PC-9 (cell line): ENCODE measurements at regions not wholly inside any gene's neighbourhood (a gene's known extent, or its start where the extent isn't known, plus 50 kb on each side); places are given as distances from the start of the nearest gene placed in this dataset.

ENCODE experiments used
- BruUV-seq: library from RNA; stranded (reverse); fragments of 400-500 nt; replicated peaks from 2 replicates; lab custom pipeline; 2021; lab: Mats Ljungman, UMichigan
- CTCF ChIA-PET: fragments of 300-600 bp; sonication (Branson Sonifier 250); formaldehyde crosslinking; loops from one replicate; lab custom pipeline; 2022; ENCODE audit warnings: antibody characterized with exemption; lab: Charles Lee
- POLR2A ChIA-PET: fragments of 300-600 bp; sonication (Branson Sonifier 250); formaldehyde crosslinking; loops from one replicate; lab custom pipeline; 2022; ENCODE audit warnings: antibody characterized with exemption; ENCODE audit not compliant: unreplicated experiment; lab: Charles Lee
- DNase-seq, 2 experiments: peaks; one replicate each; pipeline versions ENCODE4 v3.0.0 to v3.0.0-alpha.2; 2015 to 2022; ENCODE audit warnings: mixed read lengths in 1 of 2
- H2AFZ ChIP-seq: fragments of 200-600 bp; sonication (generic); 2 replicates; pipeline ENCODE4 v1.8.1; 2017; ENCODE audit warnings: antibody characterized with exemption
- H3F3A ChIP-seq: fragments of 200-600 bp; sonication (generic); 2 replicates; pipeline ENCODE4 v1.8.1; 2017; ENCODE audit warnings: antibody characterized with exemption, mild to moderate bottlenecking, low read depth; ENCODE audit not compliant: insufficient read depth
- H3K27ac ChIP-seq: fragments of 200-600 bp; sonication (generic); 2 replicates; pipeline ENCODE4 v1.6.1; 2016; ENCODE audit warnings: mixed run types
- H3K27me3 ChIP-seq: fragments of 200-600 bp; sonication (generic); 2 replicates; pipeline ENCODE4 v1.6.1; 2016; ENCODE audit warnings: low read depth, mixed run types; ENCODE audit not compliant: insufficient read depth
- H3K36me3 ChIP-seq: fragments of 200-600 bp; sonication (generic); 2 replicates; pipeline ENCODE4 v1.6.1; 2016; ENCODE audit warnings: low read depth, mixed run types
- H3K4me1 ChIP-seq: fragments of 200-600 bp; sonication (generic); replicated peaks from 2 replicates; pipeline ENCODE4 v1.6.1; 2016; ENCODE audit warnings: mixed run types; ENCODE audit not compliant: insufficient read depth
- H3K4me2 ChIP-seq: fragments of 200-600 bp; sonication (generic); 2 replicates; pipeline ENCODE4 v1.6.1; 2017; ENCODE audit warnings: mixed run types
- H3K4me3 ChIP-seq: fragments of 200-600 bp; sonication (generic); 2 replicates; pipeline ENCODE4 v1.6.1; 2016; ENCODE audit warnings: mixed run types
- H3K79me2 ChIP-seq: fragments of 200-600 bp; sonication (generic); 2 replicates; pipeline ENCODE4 v1.6.1; 2017; ENCODE audit warnings: low read depth, mixed run types
- H3K9me2 ChIP-seq: fragments of 200-600 bp; sonication (generic); 2 replicates; pipeline ENCODE4 v1.8.1; 2017; ENCODE audit warnings: mild to moderate bottlenecking; ENCODE audit not compliant: insufficient read depth
- H3K9me3 ChIP-seq: fragments of 200-600 bp; sonication (generic); 2 replicates; pipeline ENCODE4 v1.8.1; 2016; ENCODE audit warnings: low read depth; ENCODE audit not compliant: insufficient read depth
- H4K20me1 ChIP-seq: fragments of 200-600 bp; sonication (generic); 2 replicates; pipeline ENCODE4 v1.8.1; 2017; ENCODE audit not compliant: insufficient read depth
- CTCF ChIP-seq: fragments of 200-600 bp; sonication (generic); conservative IDR thresholded peaks from 2 replicates; pipeline ENCODE4 v1.6.1; 2017; ENCODE audit warnings: mixed run types, antibody characterized with exemption, mild to moderate bottlenecking, moderate library complexity
- EZH2 ChIP-seq: fragments of 200-600 bp; sonication (generic); IDR thresholded peaks from 2 replicates; pipeline ENCODE4 v1.8.0; 2017; ENCODE audit warnings: antibody characterized with exemption, low read depth
- intact Hi-C: fragments of 100-400 bp; cut with micrococcal nuclease; formaldehyde crosslinking; loops from one replicate; pipeline ENCODE4 v1.10.0; 2022; ENCODE audit not compliant: unreplicated experiment

GRCh38 chr3:193788189-193788991 lies 195.4 kb downstream of the OPA1 start:
- intact Hi-C loops, result loop anchor here (1.0 to 10.0 kb wide), 2 partner anchors 84 to 186 kb away; no protein-coding TSS in a partner anchor
- POLR2A ChIA-PET, result no interaction called here
- peak; percentile 43; the same call in 1 of the 2 replicates for TF ChIP-seq CTCF
- TF ChIP-seq EZH2, result no peak
- no TSS peak for BruUV-seq
- Histone ChIP-seq H3K9me3 (no peaks in the 10 kb centered on the region), H3K79me2 (no peaks in the 10 kb centered on the region), H2AFZ (no peak overlapping the region), H3K9me2 (no peaks in the 10 kb centered on the region), H3K4me3 (no peak overlapping the region), H3K36me3 (no peaks in the 10 kb centered on the region), H3F3A (peaks cover 42% of the 10 kb centered on the region), H3K4me1 (peaks cover 47% of the 10 kb centered on the region), H3K27ac (no peak overlapping the region), H3K27me3 (no peaks in the 10 kb centered on the region), H4K20me1 (no peaks in the 10 kb centered on the region), H3K4me2 (no peak overlapping the region)
- CTCF ChIA-PET, result interaction anchor here (0.6 kb wide), 1 partner anchor 240 kb away, joined by 7 read pairs; no protein-coding TSS in a partner anchor
- DNase-seq, result peak in 1 of 2 experiments; percentile 55

GRCh38 chr3:193789455-193789854 lies 196.4 kb downstream of the OPA1 start:
- no peak overlapping the region for H3K4me2 ChIP-seq
- TF ChIP-seq EZH2 (no peak), CTCF (no peak)
- no peak for DNase-seq
- H2AFZ ChIP-seq, result no peak overlapping the region
- no peaks in the 10 kb centered on the region for H3K36me3 ChIP-seq
- no TSS peak for BruUV-seq
- H3F3A ChIP-seq, result peaks cover 33% of the 10 kb centered on the region
- POLR2A ChIA-PET, result no interaction called here
- no peak overlapping the region for H3K27ac ChIP-seq
- H3K27me3 ChIP-seq, result no peaks in the 10 kb centered on the region
- H3K4me1 ChIP-seq, result peaks cover 37% of the 10 kb centered on the region
- H3K9me2 ChIP-seq, result no peaks in the 10 kb centered on the region
- CTCF ChIA-PET, result no interaction called here
- H4K20me1 ChIP-seq, result no peaks in the 10 kb centered on the region
- H3K79me2 ChIP-seq, result no peaks in the 10 kb centered on the region
- H3K9me3 ChIP-seq, result no peaks in the 10 kb centered on the region
- intact Hi-C loops, result loop anchor here (10.0 kb wide), 1 partner anchor 185 kb away; no protein-coding TSS in a partner anchor
- H3K4me3 ChIP-seq, result no peak overlapping the region

DNA sequence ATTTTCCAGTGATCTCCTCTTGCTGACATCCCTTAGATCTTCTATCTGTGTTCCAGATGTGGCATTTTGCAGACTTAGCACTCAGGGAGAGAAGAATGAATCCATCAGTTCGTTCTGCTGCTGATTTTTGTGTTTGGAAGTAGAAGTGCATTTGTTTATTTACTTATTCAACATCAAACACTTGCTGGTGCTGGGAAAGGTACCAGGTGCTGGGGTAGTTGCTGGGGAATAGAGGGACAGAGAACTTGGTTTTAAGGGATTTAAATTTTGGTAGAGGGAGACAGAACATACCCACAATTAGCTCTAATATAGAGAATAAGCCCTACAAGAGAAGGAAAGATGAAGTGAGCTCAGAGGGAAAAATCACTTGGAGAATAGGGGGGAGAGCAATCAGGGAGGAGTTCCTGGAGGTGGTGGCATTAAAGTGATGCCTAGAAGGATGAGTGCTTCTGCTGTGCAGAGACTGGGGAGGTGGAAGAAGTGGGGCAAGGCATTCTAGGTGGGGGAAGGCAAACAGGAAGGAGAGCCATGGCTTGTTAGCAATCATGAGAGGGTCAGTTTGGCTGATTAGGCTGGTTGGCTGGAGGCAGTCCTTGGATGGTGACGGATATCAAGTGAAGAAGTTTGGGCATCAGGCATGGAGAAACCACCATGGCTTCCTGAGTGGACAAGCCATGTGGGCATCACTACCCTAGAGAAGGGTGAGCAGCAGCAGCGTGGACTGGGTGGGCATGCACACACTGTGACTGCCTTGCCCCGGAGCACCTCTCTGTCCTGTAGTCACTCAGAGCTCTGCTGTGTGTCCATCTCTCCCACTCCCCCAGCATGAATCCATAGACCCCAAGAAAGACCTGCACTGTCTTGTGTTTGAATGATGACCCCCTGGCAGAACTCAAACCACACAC lies 197.3 kb downstream of the OPA1 start:
- H3K36me3 ChIP-seq, result no peaks in the 10 kb centered on the region
- peak overlapping the region; percentile 87 for H3K27ac ChIP-seq
- TF ChIP-seq EZH2 (no peak), CTCF (no peak)
- H2AFZ ChIP-seq, result no peak overlapping the region
- H3K4me2 ChIP-seq, result peak overlapping the region; percentile 69
- H3K4me3 ChIP-seq, result no peak overlapping the region
- ChIA-PET CTCF (interaction anchor here (0.5 to 0.9 kb wide), 2 partner anchors 82 to 341 kb away, joined by 3 to 13 read pairs; no protein-coding TSS in a partner anchor), POLR2A (interaction anchor here (0.5 kb wide), 1 partner anchor 63 kb away, joined by 3 read pairs; no protein-coding TSS in a partner anchor)
- no peaks in the 10 kb centered on the region for H3K9me2 ChIP-seq
- H3K79me2 ChIP-seq, result no peaks in the 10 kb centered on the region
- intact Hi-C loops, result loop anchor here (2.0 kb wide), 1 partner anchor 60 kb away; no protein-coding TSS in a partner anchor
- no peaks in the 10 kb centered on the region for H4K20me1 ChIP-seq
- DNase-seq, result no peak
- H3F3A ChIP-seq, result peaks cover 28% of the 10 kb centered on the region; the same call in 1 of the 2 replicates
- no peaks in the 10 kb centered on the region for H3K9me3 ChIP-seq
- no TSS peak for BruUV-seq
- peaks cover 28% of the 10 kb centered on the region for H3K4me1 ChIP-seq
- H3K27me3 ChIP-seq, result no peaks in the 10 kb centered on the region
